ENCODE measurements at regions not wholly inside any gene's neighbourhood (a gene's known extent, or its start where the extent isn't known, plus 50 kb on each side); places are given as distances from the start of the nearest gene placed in this dataset.

DNA sequence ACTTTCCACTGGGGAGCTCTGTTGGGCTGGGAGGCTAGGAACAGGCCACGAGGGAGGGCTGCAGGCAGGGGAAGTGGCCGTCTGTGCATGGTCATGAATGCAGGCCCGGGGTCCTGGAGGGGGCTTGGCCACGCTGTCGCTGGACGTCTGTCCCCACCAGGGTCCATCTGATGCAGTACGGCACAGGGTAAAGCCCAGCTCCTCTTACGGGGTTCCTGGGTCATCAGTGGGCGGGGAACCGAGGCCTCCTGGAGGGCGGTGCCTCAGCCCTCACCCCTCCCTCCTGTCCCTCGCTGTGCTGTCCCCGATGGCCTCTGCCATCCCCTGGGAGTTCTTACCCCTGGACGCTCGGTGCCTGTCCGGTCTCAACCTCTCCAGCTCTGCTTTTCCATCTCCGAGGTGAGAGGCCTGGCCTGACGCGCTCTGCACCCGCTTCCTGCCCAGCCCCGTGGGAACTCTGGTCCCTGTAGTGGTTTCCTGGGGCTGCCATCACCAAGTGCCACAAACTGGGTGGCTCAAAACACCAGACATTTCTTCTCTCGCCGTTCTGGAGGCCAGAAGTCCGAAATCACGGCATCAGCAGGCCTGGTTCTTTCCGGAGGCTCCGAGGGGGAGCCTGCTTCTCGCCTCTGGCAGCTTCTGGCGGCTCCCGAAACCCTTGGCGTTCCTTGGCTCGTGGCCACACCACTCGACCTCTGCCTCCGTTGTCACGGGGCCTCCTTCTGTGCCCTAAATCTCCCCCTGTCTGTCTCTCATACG lies 182.8 kb downstream of the SEC14L1 start:
- DNase-seq (ENCODE audit: low read depth) = no peak
- H3K4me3 ChIP-seq (ENCODE audit: low read length) = peak overlapping the region; percentile 26
- TF ChIP-seq, protein P1, sequence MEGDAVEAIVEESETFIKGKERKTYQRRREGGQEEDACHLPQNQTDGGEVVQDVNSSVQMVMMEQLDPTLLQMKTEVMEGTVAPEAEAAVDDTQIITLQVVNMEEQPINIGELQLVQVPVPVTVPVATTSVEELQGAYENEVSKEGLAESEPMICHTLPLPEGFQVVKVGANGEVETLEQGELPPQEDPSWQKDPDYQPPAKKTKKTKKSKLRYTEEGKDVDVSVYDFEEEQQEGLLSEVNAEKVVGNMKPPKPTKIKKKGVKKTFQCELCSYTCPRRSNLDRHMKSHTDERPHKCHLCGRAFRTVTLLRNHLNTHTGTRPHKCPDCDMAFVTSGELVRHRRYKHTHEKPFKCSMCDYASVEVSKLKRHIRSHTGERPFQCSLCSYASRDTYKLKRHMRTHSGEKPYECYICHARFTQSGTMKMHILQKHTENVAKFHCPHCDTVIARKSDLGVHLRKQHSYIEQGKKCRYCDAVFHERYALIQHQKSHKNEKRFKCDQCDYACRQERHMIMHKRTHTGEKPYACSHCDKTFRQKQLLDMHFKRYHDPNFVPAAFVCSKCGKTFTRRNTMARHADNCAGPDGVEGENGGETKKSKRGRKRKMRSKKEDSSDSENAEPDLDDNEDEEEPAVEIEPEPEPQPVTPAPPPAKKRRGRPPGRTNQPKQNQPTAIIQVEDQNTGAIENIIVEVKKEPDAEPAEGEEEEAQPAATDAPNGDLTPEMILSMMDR (conservative IDR thresholded peaks at IDR 0.05; ENCODE audit: low read depth, low read length) = no peak

DNA sequence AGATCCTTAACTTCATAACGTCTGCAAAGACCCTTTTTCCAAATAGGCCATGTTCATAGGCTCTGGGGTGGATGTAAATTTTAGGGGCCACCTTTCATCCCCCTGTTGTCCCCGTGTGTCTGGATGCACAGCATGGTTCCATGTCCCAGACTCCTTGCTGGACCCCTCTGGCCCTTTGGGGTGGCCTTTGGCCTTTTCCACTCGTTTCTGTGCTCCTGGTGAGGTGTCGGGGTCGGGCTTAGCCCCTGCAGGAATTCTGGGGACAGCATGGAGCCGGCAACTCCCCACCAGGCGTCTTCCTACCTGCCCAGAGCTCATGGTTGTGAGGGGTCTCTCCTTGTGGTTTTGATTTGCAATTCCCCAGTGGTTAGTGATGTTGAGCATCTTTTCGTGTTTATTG lies 183.5 kb downstream of the SEC14L1 start:
- no peak for DNase-seq (ENCODE audit: low read depth)
- TF ChIP-seq, protein P1 (conservative IDR thresholded peaks at IDR 0.05; ENCODE audit: low read depth, low read length) = no peak
- H3K4me3 ChIP-seq (ENCODE audit: low read length) = no peak overlapping the region

DNA sequence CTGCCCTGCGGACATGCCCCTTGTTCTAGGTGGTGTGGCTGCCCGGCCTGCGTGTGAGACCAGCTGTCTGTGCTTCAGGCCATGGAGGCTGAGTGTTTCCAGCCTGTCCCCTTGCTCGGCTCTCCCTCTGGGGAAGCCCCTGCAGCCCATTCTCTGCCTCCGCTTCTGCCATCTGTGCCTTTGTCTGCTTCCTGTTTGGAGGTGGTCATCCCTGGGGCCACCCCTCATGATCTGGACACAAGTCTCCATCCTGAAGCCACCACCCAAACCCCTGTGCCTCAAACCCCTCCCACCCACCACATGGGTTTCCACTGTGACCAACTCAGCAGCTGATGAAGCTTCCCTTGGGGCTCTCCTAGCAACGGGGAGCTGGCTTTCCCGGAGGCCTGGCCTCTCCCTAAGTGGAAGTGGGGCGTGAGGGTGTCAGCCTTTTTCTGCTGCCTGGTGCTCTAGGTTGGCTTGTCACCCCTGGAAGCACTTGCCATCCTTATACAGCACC lies 184.9 kb downstream of the SEC14L1 start:
- no peak for DNase-seq (ENCODE audit: low read depth)
- TF ChIP-seq, protein P1 (conservative IDR thresholded peaks at IDR 0.05; ENCODE audit: low read depth, low read length) = no peak
- H3K4me3 ChIP-seq (ENCODE audit: low read length) = no peak overlapping the region

DNA sequence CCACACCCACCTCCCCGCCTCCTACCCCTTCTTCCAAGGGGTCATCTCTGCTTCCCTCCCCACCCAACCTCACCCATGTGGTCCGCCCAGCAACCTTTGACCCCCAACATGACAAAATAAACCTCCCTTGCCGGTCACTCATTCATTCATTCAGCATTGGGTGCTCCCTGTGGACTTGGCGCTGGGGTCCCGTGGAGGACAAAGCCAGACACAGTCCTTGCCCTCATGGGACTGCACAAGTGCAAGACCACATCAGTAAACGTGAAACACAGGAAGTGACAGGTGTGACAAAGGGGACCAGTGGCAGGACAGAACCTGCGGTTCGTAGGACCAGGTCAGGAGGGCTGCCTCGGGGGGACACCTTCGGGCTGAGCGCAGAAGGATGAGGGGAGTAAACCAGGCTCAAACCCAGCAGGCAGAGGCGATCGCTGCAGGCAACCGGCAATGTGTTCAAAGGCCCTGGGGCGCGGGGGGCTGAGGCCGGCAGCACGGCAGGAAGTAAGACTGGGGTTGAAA lies 185.4 kb downstream of the SEC14L1 start:
- TF ChIP-seq, protein P1 (conservative IDR thresholded peaks at IDR 0.05; ENCODE audit: low read depth, low read length) = no peak
- DNase-seq (ENCODE audit: low read depth) = no peak
- no peak overlapping the region for H3K4me3 ChIP-seq (ENCODE audit: low read length)

DNA sequence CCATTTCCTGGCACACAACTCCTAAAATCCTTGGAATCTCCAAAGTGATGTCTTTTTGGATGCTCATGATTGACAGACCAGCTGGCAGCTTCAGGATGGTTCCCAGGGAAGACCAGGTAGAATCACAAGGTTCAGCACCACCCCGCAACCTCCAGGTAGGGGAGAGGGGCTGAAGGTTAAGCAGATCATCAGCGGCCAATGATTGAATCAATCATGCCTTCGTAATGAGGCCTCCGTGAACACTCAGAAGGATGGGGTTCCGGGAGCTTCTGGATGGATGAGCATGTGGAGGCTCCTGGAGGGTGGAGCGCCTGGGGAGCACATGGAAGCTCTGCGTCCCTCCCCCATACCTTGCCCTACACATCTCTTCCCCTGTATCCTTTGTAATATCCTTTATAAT lies 185.9 kb downstream of the SEC14L1 start:
- DNase-seq (ENCODE audit: low read depth) = no peak
- H3K4me3 ChIP-seq (ENCODE audit: low read length) = no peak overlapping the region
- TF ChIP-seq, protein P1 (conservative IDR thresholded peaks at IDR 0.05; ENCODE audit: low read depth, low read length) = no peak

DNA sequence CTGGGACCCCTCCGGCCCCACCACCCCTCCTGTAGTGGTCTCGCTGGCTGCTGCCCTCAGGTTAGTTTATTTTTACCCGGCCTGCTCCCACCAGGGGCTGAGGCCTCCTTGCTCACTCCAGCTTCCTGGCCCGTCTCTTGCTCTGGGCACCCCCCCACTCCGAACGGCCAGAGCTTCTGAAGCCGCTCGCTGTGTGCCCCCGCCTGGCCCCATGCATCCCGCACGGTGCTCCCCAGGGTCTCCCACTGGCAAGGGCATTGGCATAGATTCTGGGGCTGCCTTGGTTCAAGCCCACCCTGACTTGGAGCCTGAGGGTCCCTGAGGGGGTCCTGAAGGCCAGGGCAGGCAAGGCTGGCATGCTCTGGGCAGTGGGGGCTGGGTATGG lies 186.4 kb downstream of the SEC14L1 start:
- H3K4me3 ChIP-seq (ENCODE audit: low read length) = no peak overlapping the region
- no peak for DNase-seq (ENCODE audit: low read depth)
- TF ChIP-seq, protein P1 (conservative IDR thresholded peaks at IDR 0.05; ENCODE audit: low read depth, low read length) = no peak
